ENCODE measurements at regions not wholly inside any gene's neighbourhood (a gene's known extent, or its start where the extent isn't known, plus 50 kb on each side); places are given as distances from the start of the nearest gene placed in this dataset.

GRCh38 chr10:63744060-63744941 lies 223.1 kb downstream of the REEP3 start:
- DNase-seq (ENCODE audit: low read depth) = no peak

- no peak for DNase-seq (ENCODE audit: low read depth)
Observed at GRCh38 chr10:63749915-63750314, 228.7 kb downstream of the REEP3 start.

GRCh38 chr10:63751836-63752235 lies 230.6 kb downstream of the REEP3 start:
- no peak for DNase-seq (ENCODE audit: low read depth)

GRCh38 chr10:63752318-63752717 lies 231.1 kb downstream of the REEP3 start:
- no peak for DNase-seq (ENCODE audit: low read depth)

GRCh38 chr10:63753808-63754207 lies 232.6 kb downstream of the REEP3 start:
- DNase-seq (ENCODE audit: low read depth) = no peak

GRCh38 chr10:63755441-63755840 lies 234.2 kb downstream of the REEP3 start:
- no peak for DNase-seq (ENCODE audit: low read depth)

GRCh38 chr10:63757067-63757466 lies 235.9 kb downstream of the REEP3 start:
- DNase-seq (ENCODE audit: low read depth) = no peak

GRCh38 chr10:63758080-63758479 lies 236.9 kb downstream of the REEP3 start:
- no peak for DNase-seq (ENCODE audit: low read depth)

- no peak for DNase-seq (ENCODE audit: low read depth)
Observed at GRCh38 chr10:63759335-63759734, 238.1 kb downstream of the REEP3 start.

GRCh38 chr10:63760034-63760707 lies 239.0 kb downstream of the REEP3 start:
- no peak for DNase-seq (ENCODE audit: low read depth)

GRCh38 chr10:63760708-63761047 lies 239.5 kb downstream of the REEP3 start:
- DNase-seq (ENCODE audit: low read depth) = no peak

GRCh38 chr10:63761243-63761642 lies 240.0 kb downstream of the REEP3 start:
- DNase-seq (ENCODE audit: low read depth) = no peak

- no peak for DNase-seq (ENCODE audit: low read depth)
Observed at GRCh38 chr10:63763744-63764143, 242.5 kb downstream of the REEP3 start.

GRCh38 chr10:63765126-63765525 lies 243.9 kb downstream of the REEP3 start:
- DNase-seq (ENCODE audit: low read depth) = no peak

- DNase-seq (ENCODE audit: low read depth) = no peak
Observed at GRCh38 chr10:63766745-63767137, 245.5 kb downstream of the REEP3 start.

- no peak for DNase-seq (ENCODE audit: low read depth)
Observed at GRCh38 chr10:63767138-63767801, 246.1 kb downstream of the REEP3 start.

GRCh38 chr10:63769367-63769766 lies 248.2 kb downstream of the REEP3 start:
- no peak for DNase-seq (ENCODE audit: low read depth)

GRCh38 chr10:63770523-63770922 lies 249.3 kb downstream of the REEP3 start:
- no peak for DNase-seq (ENCODE audit: low read depth)

- no peak for DNase-seq (ENCODE audit: low read depth)
Observed at GRCh38 chr10:63772491-63772890, 251.3 kb downstream of the REEP3 start.

- no peak for DNase-seq (ENCODE audit: low read depth)
Observed at GRCh38 chr10:63773106-63773505, 251.9 kb downstream of the REEP3 start.

- DNase-seq (ENCODE audit: low read depth) = no peak
Observed at GRCh38 chr10:63773962-63774361, 252.8 kb downstream of the REEP3 start.

GRCh38 chr10:63780101-63780500 lies 258.9 kb downstream of the REEP3 start:
- DNase-seq (ENCODE audit: low read depth) = no peak

- DNase-seq (ENCODE audit: low read depth) = no peak
Observed at GRCh38 chr10:63781226-63781625, 260.0 kb downstream of the REEP3 start.

All from fibroblast of the conjunctiva (primary cell).